Testis (tissue), 2 donors: ENCODE measurements at regions not wholly inside any gene's neighbourhood (a gene's known extent, or its start where the extent isn't known, plus 50 kb on each side); places are given as distances from the start of the nearest gene placed in this dataset.

Source experiments
- CTCF ChIP-seq, 3 experiments: fragments of 450-650 bp in 2 of 3; fragments of 200-600 bp in 1 of 3; sonication (generic) in 1 of 3; IDR thresholded peaks; one replicate each; pipeline ENCODE4 v1.5.1; 2016 to 2019; ENCODE audit warnings: antibody characterized with exemption in 3 of 3, mild to moderate bottlenecking in 2 of 3, moderate library complexity in 1 of 3
- POLR2A ChIP-seq: fragments of 450-650 bp; IDR thresholded peaks from one replicate; pipeline ENCODE4 v1.6.1; 2017; ENCODE audit warnings: antibody characterized with exemption, mild to moderate bottlenecking, moderate library complexity

- TF ChIP-seq CTCF (IDR thresholded peaks at IDR 0.05): no peak
- no peak for TF ChIP-seq POLR2A
These were observed 363.7 kb downstream of the CHSY3 start for GRCh38 chr5:130267926-130268325.
